PFSK-1 (cell line): ENCODE measurements at regions not wholly inside any gene's neighbourhood (a gene's known extent, or its start where the extent isn't known, plus 50 kb on each side); places are given as distances from the start of the nearest gene placed in this dataset.

Source experiments
- FOXP2 ChIP-seq: optimal IDR thresholded peaks from 2 replicates; pipeline ENCODE3; 2011; ENCODE audit warnings: borderline replicate concordance, control low read depth, inconsistent platforms; ENCODE audit not compliant: insufficient read depth; ENCODE audit errors: extremely low read length, extremely low read depth
- POLR2AphosphoS5 ChIP-seq: IDR thresholded peaks from 2 replicates; pipeline ENCODE4 v1.6.1; 2012; ENCODE audit warnings: low read depth, mild to moderate bottlenecking, control low read depth, low read length, moderate library complexity
- SIN3A ChIP-seq: IDR thresholded peaks from 2 replicates; pipeline ENCODE4 v1.6.1; 2012; ENCODE audit warnings: mild to moderate bottlenecking, low read length, moderate library complexity, borderline replicate concordance; ENCODE audit not compliant: insufficient read depth
- TAF1 ChIP-seq: IDR thresholded peaks from 2 replicates; pipeline ENCODE4 v1.6.1; 2012; ENCODE audit warnings: low read length, control low read depth, borderline replicate concordance; ENCODE audit not compliant: insufficient read depth
- TF ChIP-seq, protein P1 (sequence below), 2 experiments: IDR thresholded peaks; 2 replicates each; pipeline versions ENCODE4 v1.6.1 to v1.8.0; 2011 to 2012; ENCODE audit warnings: low read depth in 2 of 2, low read length in 2 of 2, control low read depth in 1 of 2, inconsistent platforms in 1 of 2, mild to moderate bottlenecking in 1 of 2, moderate library complexity in 1 of 2; ENCODE audit not compliant: insufficient read depth in 1 of 2

GRCh38 chr16:47852991-47853390 is 302.8 kb downstream of the ABCC12 start:
- TF ChIP-seq, protein P1, sequence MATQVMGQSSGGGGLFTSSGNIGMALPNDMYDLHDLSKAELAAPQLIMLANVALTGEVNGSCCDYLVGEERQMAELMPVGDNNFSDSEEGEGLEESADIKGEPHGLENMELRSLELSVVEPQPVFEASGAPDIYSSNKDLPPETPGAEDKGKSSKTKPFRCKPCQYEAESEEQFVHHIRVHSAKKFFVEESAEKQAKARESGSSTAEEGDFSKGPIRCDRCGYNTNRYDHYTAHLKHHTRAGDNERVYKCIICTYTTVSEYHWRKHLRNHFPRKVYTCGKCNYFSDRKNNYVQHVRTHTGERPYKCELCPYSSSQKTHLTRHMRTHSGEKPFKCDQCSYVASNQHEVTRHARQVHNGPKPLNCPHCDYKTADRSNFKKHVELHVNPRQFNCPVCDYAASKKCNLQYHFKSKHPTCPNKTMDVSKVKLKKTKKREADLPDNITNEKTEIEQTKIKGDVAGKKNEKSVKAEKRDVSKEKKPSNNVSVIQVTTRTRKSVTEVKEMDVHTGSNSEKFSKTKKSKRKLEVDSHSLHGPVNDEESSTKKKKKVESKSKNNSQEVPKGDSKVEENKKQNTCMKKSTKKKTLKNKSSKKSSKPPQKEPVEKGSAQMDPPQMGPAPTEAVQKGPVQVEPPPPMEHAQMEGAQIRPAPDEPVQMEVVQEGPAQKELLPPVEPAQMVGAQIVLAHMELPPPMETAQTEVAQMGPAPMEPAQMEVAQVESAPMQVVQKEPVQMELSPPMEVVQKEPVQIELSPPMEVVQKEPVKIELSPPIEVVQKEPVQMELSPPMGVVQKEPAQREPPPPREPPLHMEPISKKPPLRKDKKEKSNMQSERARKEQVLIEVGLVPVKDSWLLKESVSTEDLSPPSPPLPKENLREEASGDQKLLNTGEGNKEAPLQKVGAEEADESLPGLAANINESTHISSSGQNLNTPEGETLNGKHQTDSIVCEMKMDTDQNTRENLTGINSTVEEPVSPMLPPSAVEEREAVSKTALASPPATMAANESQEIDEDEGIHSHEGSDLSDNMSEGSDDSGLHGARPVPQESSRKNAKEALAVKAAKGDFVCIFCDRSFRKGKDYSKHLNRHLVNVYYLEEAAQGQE (IDR thresholded peaks at IDR 0.05; ENCODE audit: insufficient read depth in 1 of 2, low read depth in 2 of 2, low read length in 2 of 2), result no peak
- TF ChIP-seq POLR2AphosphoS5 (no peak), SIN3A (no peak), FOXP2 (no peak), TAF1 (no peak)

GRCh38 chr16:47851146-47851545 is 304.6 kb downstream of the ABCC12 start:
- TF ChIP-seq, protein P1 (IDR thresholded peaks at IDR 0.05; ENCODE audit: insufficient read depth in 1 of 2, low read depth in 2 of 2, low read length in 2 of 2), result no peak

GRCh38 chr16:47849736-47850135 is 306.1 kb downstream of the ABCC12 start:
- no peak for TF ChIP-seq POLR2AphosphoS5
- no peak for TF ChIP-seq TAF1
- TF ChIP-seq FOXP2, result no peak
- TF ChIP-seq, protein P1 (IDR thresholded peaks at IDR 0.05; ENCODE audit: insufficient read depth in 1 of 2, low read depth in 2 of 2, low read length in 2 of 2), result no peak
- TF ChIP-seq SIN3A, result no peak

DNA sequence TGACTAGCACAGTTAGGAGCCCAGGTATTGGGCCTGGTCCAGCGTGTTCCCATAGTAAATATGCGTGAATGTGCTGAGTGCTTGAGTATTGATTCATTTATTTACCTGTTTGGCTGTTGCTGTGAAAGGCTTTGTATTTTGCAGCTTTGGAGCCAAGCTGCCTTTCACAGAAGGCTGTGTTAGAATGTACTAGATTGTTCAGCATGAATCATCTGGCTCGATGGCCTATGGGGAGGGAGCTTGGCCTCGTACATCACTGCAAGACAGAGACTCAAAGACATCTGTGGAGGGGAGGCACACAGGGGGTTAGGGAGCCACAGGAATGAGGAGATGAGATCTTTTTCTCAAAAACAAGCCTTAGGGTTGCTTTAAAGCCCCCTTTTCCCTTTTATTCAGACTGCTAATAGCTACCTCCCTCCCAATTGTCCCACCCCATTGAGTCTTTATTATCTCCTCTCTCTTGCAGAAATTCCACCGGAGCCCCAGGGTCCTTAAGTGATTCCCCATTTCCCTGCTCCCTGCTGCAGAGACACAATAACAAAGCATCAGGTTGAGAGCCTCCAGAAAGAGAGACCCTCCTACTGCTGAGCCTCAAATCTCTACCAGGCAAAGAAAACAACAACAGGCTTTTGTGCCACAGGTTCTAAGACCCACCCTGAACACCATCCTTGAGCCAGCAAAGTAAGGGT is 307.2 kb downstream of the ABCC12 start:
- TF ChIP-seq TAF1 (no peak), POLR2AphosphoS5 (no peak), SIN3A (no peak), FOXP2 (no peak)
- TF ChIP-seq, protein P1 (IDR thresholded peaks at IDR 0.05; ENCODE audit: insufficient read depth in 1 of 2, low read depth in 2 of 2, low read length in 2 of 2), result no peak

GRCh38 chr16:47847220-47847970 is 308.4 kb downstream of the ABCC12 start:
- TF ChIP-seq, protein P1 (IDR thresholded peaks at IDR 0.05; ENCODE audit: insufficient read depth in 1 of 2, low read depth in 2 of 2, low read length in 2 of 2), result no peak
- TF ChIP-seq TAF1 (no peak), FOXP2 (no peak), POLR2AphosphoS5 (no peak)
